OCI-LY1 (cell line): ENCODE measurements at regions not wholly inside any gene's neighbourhood (a gene's known extent, or its start where the extent isn't known, plus 50 kb on each side); places are given as distances from the start of the nearest gene placed in this dataset.

Source experiments
- EZH2 ChIP-seq: fragments of 200-600 bp; sonication (generic), shearing (Covaris generic); IDR thresholded peaks from 2 replicates; pipeline ENCODE4 v1.8.0; 2017; ENCODE audit warnings: borderline replicate concordance, mixed run types, mild to moderate bottlenecking, antibody characterized with exemption, low read length, moderate library complexity, mixed read lengths
- TF ChIP-seq, protein P1 (sequence below): fragments of 200-600 bp; sonication (generic), shearing (Covaris generic); IDR thresholded peaks from 2 replicates; pipeline ENCODE4 v1.5.1; 2017; ENCODE audit warnings: mild to moderate bottlenecking, antibody characterized with exemption, low read length, moderate library complexity, mixed read lengths

GRCh38 chr2:192536922-192537624, 342.3 kb upstream of the TMEFF2 start:
- no peak for TF ChIP-seq EZH2
- TF ChIP-seq, protein P1, sequence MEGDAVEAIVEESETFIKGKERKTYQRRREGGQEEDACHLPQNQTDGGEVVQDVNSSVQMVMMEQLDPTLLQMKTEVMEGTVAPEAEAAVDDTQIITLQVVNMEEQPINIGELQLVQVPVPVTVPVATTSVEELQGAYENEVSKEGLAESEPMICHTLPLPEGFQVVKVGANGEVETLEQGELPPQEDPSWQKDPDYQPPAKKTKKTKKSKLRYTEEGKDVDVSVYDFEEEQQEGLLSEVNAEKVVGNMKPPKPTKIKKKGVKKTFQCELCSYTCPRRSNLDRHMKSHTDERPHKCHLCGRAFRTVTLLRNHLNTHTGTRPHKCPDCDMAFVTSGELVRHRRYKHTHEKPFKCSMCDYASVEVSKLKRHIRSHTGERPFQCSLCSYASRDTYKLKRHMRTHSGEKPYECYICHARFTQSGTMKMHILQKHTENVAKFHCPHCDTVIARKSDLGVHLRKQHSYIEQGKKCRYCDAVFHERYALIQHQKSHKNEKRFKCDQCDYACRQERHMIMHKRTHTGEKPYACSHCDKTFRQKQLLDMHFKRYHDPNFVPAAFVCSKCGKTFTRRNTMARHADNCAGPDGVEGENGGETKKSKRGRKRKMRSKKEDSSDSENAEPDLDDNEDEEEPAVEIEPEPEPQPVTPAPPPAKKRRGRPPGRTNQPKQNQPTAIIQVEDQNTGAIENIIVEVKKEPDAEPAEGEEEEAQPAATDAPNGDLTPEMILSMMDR, result no peak
